Stomach (tissue), 4 donors: ENCODE measurements at regions not wholly inside any gene's neighbourhood (a gene's known extent, or its start where the extent isn't known, plus 50 kb on each side); places are given as distances from the start of the nearest gene placed in this dataset.

Experiments
- EP300 ChIP-seq: sonication (generic); formaldehyde crosslinking; IDR thresholded peaks from one replicate; pipeline ENCODE4 v1.6.1; 2017; ENCODE audit warnings: antibody characterized with exemption
- POLR2AphosphoS5 ChIP-seq, 3 donors: sonication (generic); formaldehyde crosslinking; IDR thresholded peaks; one replicate each; pipeline ENCODE4 v1.6.1; 2016; ENCODE audit warnings: antibody characterized with exemption in 3 of 3
- TF ChIP-seq, protein P1 (sequence below), 7 experiments: fragments of 450-650 bp in 4 of 7; fragments of 200-600 bp in 3 of 7; sonication (generic) in 3 of 7; IDR thresholded peaks; one replicate each; pipeline ENCODE4 v1.5.1; 2016 to 2019; ENCODE audit warnings: antibody characterized with exemption in 7 of 7, control low read depth in 2 of 7, mild to moderate bottlenecking in 1 of 7

DNA sequence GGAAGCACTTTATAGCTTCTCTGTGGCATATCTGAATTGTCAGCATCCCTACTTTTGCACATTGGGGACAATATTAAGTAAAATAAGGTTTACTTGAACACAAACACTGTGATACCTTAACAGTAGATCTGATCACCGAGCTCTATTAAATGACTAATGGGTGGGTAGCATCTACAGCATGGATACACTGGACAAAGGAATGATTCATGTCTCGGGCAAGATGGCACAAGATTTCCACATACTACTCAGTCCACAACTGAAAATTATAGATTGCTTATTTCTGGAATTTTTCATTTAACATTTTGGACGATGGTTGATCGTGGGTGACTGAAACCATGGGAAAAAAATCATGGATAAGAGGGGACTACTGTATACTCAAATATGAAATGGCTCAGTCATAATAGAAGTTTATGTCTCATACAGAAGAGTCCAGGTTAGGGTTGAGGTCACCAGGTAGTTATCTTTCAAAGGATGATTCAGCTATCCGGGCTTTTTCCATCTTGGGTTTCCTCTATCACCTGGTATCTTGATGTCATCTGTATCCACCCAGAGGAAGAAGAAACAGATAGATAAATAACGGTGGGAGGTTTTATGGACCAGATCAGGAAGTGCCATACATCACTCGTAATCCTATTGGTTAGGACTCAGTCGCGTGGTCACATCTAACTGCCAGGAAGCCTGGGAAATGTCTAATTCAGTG, 320.0 kb upstream of the RARB start:
- TF ChIP-seq POLR2AphosphoS5 (IDR thresholded peaks at IDR 0.05) = no peak
- TF ChIP-seq, protein P1, sequence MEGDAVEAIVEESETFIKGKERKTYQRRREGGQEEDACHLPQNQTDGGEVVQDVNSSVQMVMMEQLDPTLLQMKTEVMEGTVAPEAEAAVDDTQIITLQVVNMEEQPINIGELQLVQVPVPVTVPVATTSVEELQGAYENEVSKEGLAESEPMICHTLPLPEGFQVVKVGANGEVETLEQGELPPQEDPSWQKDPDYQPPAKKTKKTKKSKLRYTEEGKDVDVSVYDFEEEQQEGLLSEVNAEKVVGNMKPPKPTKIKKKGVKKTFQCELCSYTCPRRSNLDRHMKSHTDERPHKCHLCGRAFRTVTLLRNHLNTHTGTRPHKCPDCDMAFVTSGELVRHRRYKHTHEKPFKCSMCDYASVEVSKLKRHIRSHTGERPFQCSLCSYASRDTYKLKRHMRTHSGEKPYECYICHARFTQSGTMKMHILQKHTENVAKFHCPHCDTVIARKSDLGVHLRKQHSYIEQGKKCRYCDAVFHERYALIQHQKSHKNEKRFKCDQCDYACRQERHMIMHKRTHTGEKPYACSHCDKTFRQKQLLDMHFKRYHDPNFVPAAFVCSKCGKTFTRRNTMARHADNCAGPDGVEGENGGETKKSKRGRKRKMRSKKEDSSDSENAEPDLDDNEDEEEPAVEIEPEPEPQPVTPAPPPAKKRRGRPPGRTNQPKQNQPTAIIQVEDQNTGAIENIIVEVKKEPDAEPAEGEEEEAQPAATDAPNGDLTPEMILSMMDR (IDR thresholded peaks at IDR 0.05) = no peak
- no peak for TF ChIP-seq EP300
